Gastroesophageal sphincter (tissue), 4 donors: ENCODE measurements at regions not wholly inside any gene's neighbourhood (a gene's known extent, or its start where the extent isn't known, plus 50 kb on each side); places are given as distances from the start of the nearest gene placed in this dataset.

Experiments
- ATAC-seq: fragments of 150-250 bp; one replicate; pipeline ENCODE4 v1.9.1; 2016; ENCODE audit warnings: mild to moderate bottlenecking, moderate library complexity
- H3K27ac ChIP-seq, 4 donors: fragments of 200-600 bp; sonication (generic) in 3 of 4; 1 replicate in 3 of 4; 2 replicates in 1 of 4; pipeline ENCODE4 v1.5.1; 2016 to 2019
- H3K27me3 ChIP-seq: fragments of 200-600 bp; sonication (generic); one replicate; pipeline ENCODE4 v1.5.1; 2019
- H3K36me3 ChIP-seq, 2 donors: fragments of 200-600 bp; sonication (generic); one replicate each; pipeline ENCODE4 v1.5.1; 2019; ENCODE audit warnings: control low read depth in 1 of 2
- H3K4me1 ChIP-seq, 3 donors: fragments of 200-600 bp; sonication (generic); 1 replicate in 2 of 3; 2 replicates in 1 of 3; pipeline ENCODE4 v1.5.1; 2016 to 2019; ENCODE audit warnings: control low read depth in 2 of 3
- H3K4me3 ChIP-seq, 2 donors: fragments of 200-600 bp; sonication (generic); one replicate each; pipeline ENCODE4 v1.5.1; 2019; ENCODE audit warnings: mild to moderate bottlenecking in 1 of 2, moderate library complexity in 1 of 2
- H3K9me3 ChIP-seq, 3 donors: fragments of 200-600 bp; sonication (generic); one replicate each; pipeline ENCODE4 v1.5.1; 2017 to 2019; ENCODE audit warnings: control low read depth in 2 of 3
- CTCF ChIP-seq, 4 experiments: fragments of 200-600 bp in 2 of 4; fragments of 450-650 bp in 2 of 4; sonication (generic) in 1 of 4; IDR thresholded peaks; one replicate each; pipeline ENCODE4 v1.5.1; 2017 to 2019; ENCODE audit warnings: antibody characterized with exemption in 4 of 4, mild to moderate bottlenecking in 2 of 4, moderate library complexity in 2 of 4
- EP300 ChIP-seq: sonication (generic); formaldehyde crosslinking; IDR thresholded peaks from one replicate; pipeline ENCODE4 v1.6.1; 2017; ENCODE audit warnings: antibody characterized with exemption, mild to moderate bottlenecking
- POLR2A ChIP-seq, 2 donors: fragments of 450-650 bp; IDR thresholded peaks; one replicate each; pipeline ENCODE4 v1.6.1; 2017; ENCODE audit warnings: antibody characterized with exemption in 2 of 2, mild to moderate bottlenecking in 2 of 2, moderate library complexity in 1 of 2
- POLR2AphosphoS5 ChIP-seq: sonication (generic); formaldehyde crosslinking; IDR thresholded peaks from one replicate; pipeline ENCODE4 v1.6.1; 2017; ENCODE audit warnings: antibody characterized with exemption
- WGBS, 2 donors: methylation state at CpG; one replicate each; pipeline ENCODE4 v1.1.5; 2018; ENCODE audit warnings: low coverage in 1 of 2; 5-methylcytosine and 5-hydroxymethylcytosine counted together

- Histone ChIP-seq H3K27me3 (no peaks in the 10 kb centered on the region), H3K9me3 (no peaks in the 10 kb centered on the region), H3K27ac (no peak overlapping the region), H3K36me3 (no peaks in the 10 kb centered on the region), H3K4me3 (no peak overlapping the region), H3K4me1 (no peaks in the 10 kb centered on the region)
- 54 to 55% methylated on average over 10 of the region's 12 CpGs for WGBS, 2 donors
- no peak for ATAC-seq
- no peak for TF ChIP-seq EP300
- peak in 3 of 4 experiments; percentile 30 to 56 (median 41) for TF ChIP-seq CTCF (IDR thresholded peaks at IDR 0.05)
These were observed 2340.7 kb downstream of the PCDH7 start for GRCh38 chr4:33060674-33061542.

DNA sequence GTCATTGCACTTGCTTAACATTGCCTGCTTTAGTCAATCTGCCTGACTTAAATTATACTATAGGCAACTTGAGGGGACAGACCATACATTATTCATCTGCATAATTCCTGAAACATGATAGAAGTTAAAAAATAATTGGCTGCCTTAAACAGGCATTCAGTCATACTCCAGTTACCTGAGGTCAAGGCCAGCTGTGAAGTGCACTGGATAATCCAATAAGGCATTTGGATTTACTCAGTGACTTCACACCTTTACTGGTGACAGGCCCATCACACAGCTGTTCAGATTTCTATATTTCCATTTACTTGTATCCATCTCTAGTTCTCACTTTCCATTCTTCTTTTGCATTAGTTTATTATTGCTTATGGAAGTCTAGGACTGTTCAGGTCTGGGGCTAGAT is 2341.6 kb downstream of the PCDH7 start:
- no peaks in the 10 kb centered on the region for H3K36me3 ChIP-seq
- no peaks in the 10 kb centered on the region for H3K9me3 ChIP-seq
- H3K4me3 ChIP-seq = no peak overlapping the region
- no peak for ATAC-seq
- TF ChIP-seq EP300 (no peak), CTCF (IDR thresholded peaks at IDR 0.05) (no peak), POLR2AphosphoS5 (no peak), POLR2A (IDR thresholded peaks at IDR 0.05) (no peak)
- no peaks in the 10 kb centered on the region for H3K4me1 ChIP-seq
- H3K27me3 ChIP-seq = no peaks in the 10 kb centered on the region
- H3K27ac ChIP-seq = no peak overlapping the region

DNA sequence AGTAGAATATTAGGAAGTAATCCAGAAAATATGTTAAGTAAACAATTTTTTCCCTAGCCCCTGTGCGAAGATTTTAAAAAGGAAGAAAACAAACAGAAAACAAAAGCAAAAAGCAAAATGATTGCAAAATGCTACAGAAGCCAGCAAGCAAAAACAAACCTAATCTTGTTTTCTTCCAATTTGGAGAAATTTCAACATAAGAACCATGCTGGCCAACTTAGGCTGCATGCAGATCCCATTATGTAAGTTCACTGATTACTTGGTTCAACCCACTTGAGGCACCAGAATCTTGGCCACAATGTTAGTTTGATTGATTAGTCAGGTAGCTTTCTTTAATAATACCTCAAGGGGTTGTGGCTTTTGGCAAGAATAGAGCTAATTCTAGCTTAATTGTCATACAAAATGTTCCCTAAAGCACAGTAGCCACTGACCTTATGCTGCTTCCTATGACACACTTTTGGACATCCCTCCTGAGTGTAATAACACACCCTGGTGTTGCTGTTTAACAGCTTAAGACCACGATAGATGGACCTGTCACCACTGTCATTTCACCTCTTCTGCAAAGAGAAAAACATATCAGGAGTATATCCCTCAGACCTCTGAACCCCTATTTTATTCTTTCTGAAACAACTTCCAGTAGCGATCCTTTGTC is 2342.1 kb downstream of the PCDH7 start:
- H3K9me3 ChIP-seq = no peaks in the 10 kb centered on the region
- H3K27me3 ChIP-seq = no peaks in the 10 kb centered on the region
- H3K4me1 ChIP-seq = no peaks in the 10 kb centered on the region
- WGBS, 2 donors = 80 to 84% methylated on average over 3 of the region's 3 CpGs
- ATAC-seq = no peak
- H3K27ac ChIP-seq = no peak overlapping the region
- no peak overlapping the region for H3K4me3 ChIP-seq
- no peaks in the 10 kb centered on the region for H3K36me3 ChIP-seq
- no peak for TF ChIP-seq EP300
- TF ChIP-seq POLR2AphosphoS5 = no peak
- TF ChIP-seq CTCF (IDR thresholded peaks at IDR 0.05) = no peak
- no peak for TF ChIP-seq POLR2A (IDR thresholded peaks at IDR 0.05)

GRCh38 chr4:33063241-33063640 is 2343.1 kb downstream of the PCDH7 start:
- Histone ChIP-seq H3K4me3 (no peak overlapping the region), H3K4me1 (no peaks in the 10 kb centered on the region), H3K27ac (no peak overlapping the region), H3K27me3 (no peaks in the 10 kb centered on the region), H3K36me3 (no peaks in the 10 kb centered on the region), H3K9me3 (no peaks in the 10 kb centered on the region)
- ATAC-seq = peak; percentile 31
- TF ChIP-seq POLR2A (IDR thresholded peaks at IDR 0.05) = no peak
- no peak for TF ChIP-seq EP300
- no peak for TF ChIP-seq POLR2AphosphoS5
- no peak for TF ChIP-seq CTCF (IDR thresholded peaks at IDR 0.05)
- 15 to 20% methylated on average over 2 of the region's 2 CpGs for WGBS, 2 donors

DNA sequence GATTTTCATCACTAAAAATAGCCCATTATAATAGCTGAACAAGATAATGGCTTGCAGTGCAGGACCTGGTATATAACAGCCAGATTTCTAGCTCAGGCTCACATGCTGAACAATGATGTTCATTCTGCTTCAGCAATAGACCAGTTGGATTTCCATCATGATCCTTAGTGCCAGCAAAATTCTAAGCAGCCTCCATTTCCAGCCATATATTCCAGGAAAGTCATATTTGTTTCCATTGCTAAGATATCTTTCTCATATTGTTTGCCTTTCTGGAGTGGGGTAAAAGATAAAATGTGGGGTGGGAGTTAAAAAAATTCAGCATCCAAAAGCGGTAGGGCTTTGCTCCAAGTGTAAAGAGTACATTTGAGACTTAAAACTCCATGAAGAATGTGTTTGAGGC is 2344.1 kb downstream of the PCDH7 start:
- no peaks in the 10 kb centered on the region for H3K9me3 ChIP-seq
- no peak for TF ChIP-seq POLR2AphosphoS5
- no peak for TF ChIP-seq EP300
- TF ChIP-seq CTCF (IDR thresholded peaks at IDR 0.05) = no peak
- no peak for TF ChIP-seq POLR2A (IDR thresholded peaks at IDR 0.05)
- H3K27ac ChIP-seq = no peak overlapping the region
- no peaks in the 10 kb centered on the region for H3K27me3 ChIP-seq
- 60 to 100% methylated on average over 1 of the region's 1 CpG for WGBS, 2 donors
- no peaks in the 10 kb centered on the region for H3K36me3 ChIP-seq
- no peak overlapping the region for H3K4me3 ChIP-seq
- ATAC-seq = no peak
- H3K4me1 ChIP-seq = no peaks in the 10 kb centered on the region
